HUES6 (cell line): ENCODE measurements at regions not wholly inside any gene's neighbourhood (a gene's known extent, or its start where the extent isn't known, plus 50 kb on each side); places are given as distances from the start of the nearest gene placed in this dataset.

Experiments used
- H3K27ac ChIP-seq: 2 replicates; pipeline ENCODE4 v1.7.0; 2013; ENCODE audit warnings: low read depth, mild to moderate bottlenecking, low read length, inconsistent platforms
- H3K27me3 ChIP-seq: 2 replicates; pipeline ENCODE4 v1.6.1; 2013; ENCODE audit warnings: low read length; ENCODE audit not compliant: control insufficient read depth, insufficient read depth
- H3K36me3 ChIP-seq: 2 replicates; pipeline ENCODE4 v1.6.1; 2013; ENCODE audit warnings: low read length; ENCODE audit not compliant: control insufficient read depth, insufficient read depth
- H3K4me1 ChIP-seq: 2 replicates; pipeline ENCODE4 v1.6.1; 2013; ENCODE audit warnings: low read length; ENCODE audit not compliant: control insufficient read depth, insufficient read depth
- H3K4me3 ChIP-seq: 2 replicates; pipeline ENCODE4 v1.5.1; 2013; ENCODE audit warnings: low read depth, low read length
- H3K9ac ChIP-seq: one replicate; pipeline ENCODE4 v1.6.1; 2013; ENCODE audit warnings: mild to moderate bottlenecking, low read length
- H3K9me3 ChIP-seq: 2 replicates; pipeline ENCODE4 v1.6.1; 2013; ENCODE audit warnings: low read depth, low read length; ENCODE audit not compliant: control insufficient read depth, insufficient read depth

DNA sequence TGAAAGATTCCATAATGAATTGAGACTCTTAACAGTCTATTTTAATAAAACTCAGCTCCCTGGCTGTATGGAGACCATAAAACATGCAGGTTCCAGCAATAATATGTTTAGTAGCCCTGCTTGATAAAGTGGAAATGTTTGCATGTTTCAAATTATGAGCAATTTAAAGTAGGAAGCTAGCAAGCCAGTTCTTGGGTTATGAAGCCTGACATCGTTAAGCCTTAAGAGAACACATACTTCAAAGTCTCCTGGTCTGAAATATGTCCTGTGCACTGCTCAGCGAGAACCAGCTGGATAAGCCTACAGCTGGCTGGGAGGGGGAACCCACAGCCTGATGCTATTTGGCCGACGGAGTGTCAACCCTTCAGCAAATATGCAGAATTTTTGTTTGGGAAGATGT is 140.3 kb downstream of the SALL1 start:
- H3K27me3 ChIP-seq, result no peaks in the 10 kb centered on the region

DNA sequence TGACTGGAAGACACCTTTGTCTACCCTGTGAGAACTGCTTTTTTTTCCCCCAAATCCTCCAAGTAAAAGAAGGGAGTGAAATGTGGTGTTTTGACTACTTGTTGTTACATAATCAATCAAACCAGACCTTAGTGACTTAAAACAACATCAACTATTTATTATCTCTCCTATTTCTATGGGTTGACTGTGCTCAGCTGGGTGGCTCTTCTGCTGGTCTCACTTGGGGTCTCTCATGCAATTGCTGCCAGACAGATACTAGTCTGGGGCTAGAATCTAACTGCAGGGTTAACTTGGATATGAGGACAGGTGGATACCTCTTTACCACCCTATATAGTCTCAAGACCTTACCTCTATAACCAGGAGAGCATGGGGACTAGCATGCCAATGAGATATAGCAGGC is 141.3 kb downstream of the SALL1 start:
- no peaks in the 10 kb centered on the region for H3K36me3 ChIP-seq
- H3K27ac ChIP-seq, result no peak overlapping the region
- peaks cover 19% of the 10 kb centered on the region for H3K9me3 ChIP-seq
- H3K4me1 ChIP-seq, result peaks cover 5% of the 10 kb centered on the region; the same call in 1 of the 2 replicates
- H3K27me3 ChIP-seq, result no peaks in the 10 kb centered on the region
- no peak overlapping the region for H3K4me3 ChIP-seq
- no peak overlapping the region for H3K9ac ChIP-seq

More for the DNA sequence above, 140.3 kb downstream of the SALL1 start:
- no peak overlapping the region for H3K4me3 ChIP-seq
- H3K4me1 ChIP-seq, result peaks cover 5% of the 10 kb centered on the region; the same call in 1 of the 2 replicates
- no peak overlapping the region for H3K27ac ChIP-seq
- peaks cover 19% of the 10 kb centered on the region for H3K9me3 ChIP-seq
- H3K9ac ChIP-seq, result no peak overlapping the region
- no peaks in the 10 kb centered on the region for H3K36me3 ChIP-seq

DNA sequence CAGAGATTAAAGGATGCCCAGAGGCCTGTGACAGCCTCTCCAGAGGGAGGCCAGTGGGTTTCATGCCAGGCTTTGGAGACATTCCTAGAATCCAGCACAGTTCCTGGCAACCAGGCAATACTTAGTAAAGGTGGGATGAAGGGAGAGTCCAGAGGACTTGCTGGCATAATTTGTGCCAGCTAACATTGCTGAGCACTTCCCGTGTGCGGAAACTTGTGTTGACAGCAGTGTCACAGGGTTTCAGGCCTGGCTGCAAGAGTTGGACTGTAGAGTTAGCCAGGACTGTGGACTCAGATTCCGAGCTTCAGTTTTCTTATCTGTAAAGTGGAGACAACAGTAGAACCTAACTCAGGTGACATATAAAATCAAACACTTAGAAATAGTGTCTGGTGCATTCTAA is 141.7 kb downstream of the SALL1 start:
- H3K9ac ChIP-seq, result no peak overlapping the region
- no peaks in the 10 kb centered on the region for H3K27me3 ChIP-seq
- H3K4me3 ChIP-seq, result no peak overlapping the region
- H3K4me1 ChIP-seq, result peaks cover 5% of the 10 kb centered on the region; the same call in 1 of the 2 replicates
- H3K27ac ChIP-seq, result no peak overlapping the region
- peaks cover 19% of the 10 kb centered on the region for H3K9me3 ChIP-seq
- no peaks in the 10 kb centered on the region for H3K36me3 ChIP-seq

DNA sequence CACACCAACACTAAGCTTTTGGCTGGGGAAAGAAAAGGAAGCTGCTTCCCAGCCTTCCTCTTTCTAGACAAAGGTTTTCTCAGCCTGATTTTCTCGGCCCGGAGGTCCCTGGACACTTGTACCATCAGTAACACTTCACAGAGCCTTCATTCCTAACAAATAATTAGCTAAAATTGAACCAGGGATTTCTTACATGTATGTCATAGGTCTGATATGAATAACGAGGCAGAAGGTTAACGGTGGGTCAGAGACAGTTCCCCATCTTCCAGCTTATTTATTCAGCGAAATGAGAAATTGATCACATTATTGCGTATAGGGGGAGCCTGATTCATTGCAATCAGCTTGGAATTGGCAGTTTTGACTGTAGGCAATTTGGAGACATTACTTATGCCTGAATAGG is 142.5 kb downstream of the SALL1 start:
- Histone ChIP-seq H3K9ac (no peak overlapping the region), H3K4me1 (peaks cover 5% of the 10 kb centered on the region; the same call in 1 of the 2 replicates), H3K4me3 (no peak overlapping the region), H3K36me3 (no peaks in the 10 kb centered on the region), H3K27me3 (no peaks in the 10 kb centered on the region), H3K27ac (no peak overlapping the region), H3K9me3 (peaks cover 19% of the 10 kb centered on the region)

DNA sequence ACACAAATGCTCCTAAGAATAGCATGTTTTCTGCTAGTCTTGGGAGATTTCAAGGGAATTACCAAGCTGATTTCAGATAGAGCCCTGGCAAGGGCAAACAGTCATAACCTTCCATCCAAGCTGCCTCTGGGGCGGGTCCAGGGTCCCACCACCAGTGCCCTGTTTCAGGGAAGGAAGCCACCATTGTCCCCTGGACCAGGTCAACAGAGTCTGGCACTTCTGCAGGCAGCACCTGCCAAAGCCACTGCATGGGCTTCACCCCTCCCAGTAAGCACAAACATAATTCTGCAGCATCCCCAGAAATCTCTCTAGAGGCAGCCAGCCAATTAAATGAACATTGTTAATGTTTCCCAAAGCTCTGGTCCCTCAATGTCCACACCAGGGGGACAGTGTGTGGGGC is 143.0 kb downstream of the SALL1 start:
- Histone ChIP-seq H3K4me1 (peaks cover under 1% of the 10 kb centered on the region; the same call in 1 of the 2 replicates), H3K9me3 (peaks cover 19% of the 10 kb centered on the region), H3K9ac (no peak overlapping the region), H3K4me3 (no peak overlapping the region), H3K36me3 (no peaks in the 10 kb centered on the region), H3K27ac (no peak overlapping the region), H3K27me3 (no peaks in the 10 kb centered on the region)

DNA sequence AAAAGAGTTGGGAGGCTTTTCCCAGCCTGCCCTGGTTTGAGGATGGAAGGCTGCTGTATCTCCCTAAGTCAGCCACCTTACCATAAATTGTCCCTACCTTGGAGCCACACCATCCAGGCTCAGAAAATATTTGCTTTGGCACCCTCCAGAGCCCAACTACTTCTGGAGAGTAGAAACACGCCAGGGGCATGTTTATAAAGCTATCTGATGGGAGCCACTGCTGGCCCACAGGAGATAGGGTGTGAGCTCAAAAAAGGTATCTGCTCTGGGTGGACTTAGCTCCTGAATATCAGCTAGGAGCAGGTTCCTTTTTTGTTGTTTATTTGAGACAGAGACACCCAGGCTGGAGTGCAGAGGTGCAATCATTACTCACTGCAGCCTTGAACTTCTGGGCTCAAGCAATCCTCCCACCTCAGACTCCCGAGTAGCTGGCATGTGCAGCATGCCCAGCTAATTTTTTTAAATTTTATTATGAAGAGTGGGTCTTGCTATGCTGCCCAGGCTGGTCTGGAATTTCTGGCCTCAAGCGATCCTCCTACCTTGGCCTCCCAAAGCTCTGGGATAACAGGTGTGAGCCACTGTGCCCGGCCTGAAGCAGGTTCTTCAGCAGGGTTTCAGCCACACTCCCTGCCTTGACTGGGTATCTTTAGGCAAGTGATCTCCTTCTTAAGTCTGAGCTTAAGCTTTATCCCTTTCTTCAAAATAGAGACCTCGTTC is 147.1 kb downstream of the SALL1 start:
- Histone ChIP-seq H3K9me3 (peaks cover 4% of the 10 kb centered on the region; the same call in 1 of the 2 replicates), H3K27ac (no peak overlapping the region), H3K27me3 (no peaks in the 10 kb centered on the region)

DNA sequence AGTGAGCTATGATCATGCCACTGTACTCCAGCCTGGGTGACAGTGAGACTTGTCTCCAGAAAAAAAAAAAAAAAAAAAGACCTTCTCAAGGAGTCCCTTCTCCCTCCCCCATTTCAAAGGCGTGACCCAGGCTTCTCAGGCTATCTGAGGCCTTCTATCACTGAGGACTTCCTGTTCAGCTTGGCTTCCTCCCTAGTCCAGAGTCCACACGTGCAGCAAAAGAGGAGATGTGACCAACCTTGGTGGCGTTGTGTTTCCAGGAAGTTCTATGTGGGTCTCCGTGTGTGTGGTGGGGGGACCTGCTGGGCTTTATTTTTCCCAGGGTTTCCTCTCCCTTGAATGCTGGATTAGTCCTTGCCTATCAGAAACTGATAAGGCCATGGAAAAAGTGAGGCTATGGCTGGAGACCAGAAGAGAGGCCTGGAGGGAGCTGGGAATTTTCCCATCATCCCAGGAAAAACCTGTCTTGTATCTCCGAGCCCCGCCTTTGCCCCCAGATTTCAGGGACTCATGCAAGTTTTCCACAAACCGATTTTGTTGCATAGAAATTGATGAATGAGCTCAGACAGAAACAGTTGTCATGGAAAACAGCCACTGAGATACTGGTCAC is 148.1 kb downstream of the SALL1 start:
- H3K36me3 ChIP-seq, result no peaks in the 10 kb centered on the region
- H3K27me3 ChIP-seq, result no peaks in the 10 kb centered on the region
- no peak overlapping the region for H3K9ac ChIP-seq
- no peak overlapping the region for H3K4me3 ChIP-seq
- H3K27ac ChIP-seq, result no peak overlapping the region
- H3K4me1 ChIP-seq, result no peaks in the 10 kb centered on the region
- H3K9me3 ChIP-seq, result peaks cover 4% of the 10 kb centered on the region; the same call in 1 of the 2 replicates

More for the DNA sequence above, 147.1 kb downstream of the SALL1 start:
- Histone ChIP-seq H3K36me3 (no peaks in the 10 kb centered on the region), H3K9ac (no peak overlapping the region), H3K4me3 (no peak overlapping the region), H3K4me1 (no peaks in the 10 kb centered on the region)

DNA sequence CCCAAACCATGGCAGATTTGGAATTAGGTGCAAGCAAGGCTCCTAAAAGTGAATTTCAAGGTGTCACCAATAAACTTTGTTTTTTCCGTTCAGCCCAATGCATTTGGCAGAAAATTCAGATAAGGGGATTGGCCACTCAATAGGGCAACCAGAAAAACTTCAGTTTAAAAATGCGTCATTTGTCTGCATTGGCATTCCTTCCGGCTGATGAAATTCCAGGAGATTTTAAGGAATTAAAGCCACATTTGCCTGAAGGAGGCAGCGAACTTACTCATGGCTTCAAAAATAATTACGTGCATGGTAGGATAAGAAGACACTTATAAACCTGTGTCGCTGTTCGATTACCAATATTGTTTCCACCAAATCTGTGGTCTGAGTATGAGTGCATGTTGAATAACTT is 151.9 kb downstream of the SALL1 start:
- Histone ChIP-seq H3K27ac (no peak overlapping the region), H3K27me3 (no peaks in the 10 kb centered on the region), H3K4me3 (no peak overlapping the region), H3K9ac (no peak overlapping the region), H3K4me1 (no peaks in the 10 kb centered on the region), H3K9me3 (no peaks in the 10 kb centered on the region), H3K36me3 (no peaks in the 10 kb centered on the region)

DNA sequence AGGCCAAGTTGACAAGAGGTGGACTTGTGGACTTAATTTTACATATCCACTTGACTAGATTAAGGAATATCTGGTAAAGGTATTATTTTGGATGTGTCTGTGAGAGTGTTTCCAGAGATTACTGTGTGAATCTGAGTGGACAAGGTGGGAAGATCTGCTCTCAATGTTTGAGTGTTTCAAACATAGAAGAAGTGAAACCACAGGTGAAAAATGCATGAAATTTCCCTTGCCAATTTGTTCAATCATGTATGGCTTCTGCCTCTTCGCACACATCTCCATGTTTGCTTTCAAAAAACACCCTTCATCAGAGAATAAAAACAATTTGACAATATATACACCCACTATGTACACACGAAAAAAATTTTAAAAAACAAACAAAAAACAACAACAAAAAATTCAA is 152.7 kb downstream of the SALL1 start:
- no peak overlapping the region for H3K9ac ChIP-seq
- no peak overlapping the region for H3K4me3 ChIP-seq
- H3K27me3 ChIP-seq, result no peaks in the 10 kb centered on the region
- H3K9me3 ChIP-seq, result no peaks in the 10 kb centered on the region
- no peak overlapping the region for H3K27ac ChIP-seq
- H3K4me1 ChIP-seq, result no peaks in the 10 kb centered on the region
- no peaks in the 10 kb centered on the region for H3K36me3 ChIP-seq

DNA sequence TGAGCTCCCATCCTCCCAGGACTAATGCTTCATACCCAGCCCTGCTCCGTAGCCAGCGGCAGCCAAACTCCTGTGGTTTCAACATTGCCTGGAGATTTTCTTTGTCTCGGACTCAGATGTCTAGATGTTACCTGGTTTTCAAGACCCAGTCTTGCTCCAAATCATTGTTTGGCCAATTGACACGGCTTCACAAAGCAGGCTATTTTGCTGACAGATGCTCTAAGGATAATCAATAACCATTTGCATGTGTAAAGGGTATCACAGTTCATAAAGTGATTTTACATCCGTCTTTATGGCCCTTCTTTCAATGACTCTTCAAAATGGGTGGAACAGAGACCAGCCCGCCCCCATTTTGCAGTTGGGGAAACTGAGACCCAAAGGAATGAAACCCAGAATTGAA is 153.4 kb downstream of the SALL1 start:
- H3K27ac ChIP-seq, result no peak overlapping the region
- H3K4me1 ChIP-seq, result no peaks in the 10 kb centered on the region
- H3K36me3 ChIP-seq, result no peaks in the 10 kb centered on the region
- no peaks in the 10 kb centered on the region for H3K9me3 ChIP-seq
- no peak overlapping the region for H3K4me3 ChIP-seq
- no peaks in the 10 kb centered on the region for H3K27me3 ChIP-seq
- no peak overlapping the region for H3K9ac ChIP-seq

DNA sequence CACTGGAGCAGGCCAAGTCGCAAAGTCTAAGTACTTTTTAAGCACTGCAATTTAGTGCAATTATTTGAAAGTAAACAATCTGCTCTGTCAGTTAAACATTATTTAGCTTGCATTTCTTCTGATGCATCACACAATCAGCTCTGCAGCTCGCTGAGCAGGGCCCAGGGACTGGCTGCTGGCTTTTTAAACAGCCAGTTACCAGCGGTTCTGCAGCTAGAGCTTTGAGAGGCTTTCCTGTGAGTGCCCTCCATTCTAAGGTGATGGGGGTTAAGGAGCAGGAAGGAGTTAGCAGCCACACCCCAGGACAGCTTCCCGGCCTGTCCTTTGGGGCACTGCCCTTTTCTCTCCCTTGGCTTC is 154.3 kb downstream of the SALL1 start:
- Histone ChIP-seq H3K9ac (no peak overlapping the region), H3K4me1 (no peaks in the 10 kb centered on the region), H3K4me3 (no peak overlapping the region), H3K9me3 (no peaks in the 10 kb centered on the region), H3K36me3 (no peaks in the 10 kb centered on the region), H3K27me3 (no peaks in the 10 kb centered on the region), H3K27ac (no peak overlapping the region)
